Upper lobe of left lung (tissue), 4 donors: ENCODE measurements at regions not wholly inside any gene's neighbourhood (a gene's known extent, or its start where the extent isn't known, plus 50 kb on each side); places are given as distances from the start of the nearest gene placed in this dataset.

Experiments used
- CTCF ChIP-seq, 6 experiments: fragments of 450-650 bp in 4 of 6; fragments of 200-600 bp in 2 of 6; sonication (generic) in 2 of 6; IDR thresholded peaks; one replicate each; pipeline ENCODE4 v1.5.1; 2016 to 2019; ENCODE audit warnings: antibody characterized with exemption in 6 of 6
- EP300 ChIP-seq, 4 donors: sonication (generic); formaldehyde crosslinking; IDR thresholded peaks; one replicate each; pipeline ENCODE4 v1.5.1; 2017; ENCODE audit warnings: antibody characterized with exemption in 4 of 4, control low read depth in 2 of 4
- POLR2A ChIP-seq, 4 donors: fragments of 450-650 bp; IDR thresholded peaks; one replicate each; pipeline ENCODE4 v1.5.1; 2016 to 2017; ENCODE audit warnings: antibody characterized with exemption in 4 of 4, mild to moderate bottlenecking in 2 of 4

- TF ChIP-seq CTCF (IDR thresholded peaks at IDR 0.05) (no peak), POLR2A (IDR thresholded peaks at IDR 0.05) (no peak), EP300 (IDR thresholded peaks at IDR 0.05) (no peak)
These were observed 950.1 kb downstream of the TBL1XR1 start for GRCh38 chr3:176247191-176247590.
